ENCODE measurements at regions not wholly inside any gene's neighbourhood (a gene's known extent, or its start where the extent isn't known, plus 50 kb on each side); places are given as distances from the start of the nearest gene placed in this dataset.
"Not testable (repeated sequence)": the region's sequence is repeated elsewhere in the genome, so short reads cannot be mapped to it uniquely, and the experiment has no call there.

- no peak for TF ChIP-seq CTCF (IDR thresholded peaks at IDR 0.05; ENCODE audit: extremely low read depth, low read depth, low read length)
- Histone ChIP-seq H3K36me3 (ENCODE audit: insufficient read depth, low read length) (no peaks in the 10 kb centered on the region), H3K4me1 (ENCODE audit: insufficient read depth, low read length) (no peaks in the 10 kb centered on the region), H3K79me2 (ENCODE audit: insufficient read depth, low read length) (no peaks in the 10 kb centered on the region), H3K27ac (ENCODE audit: low read depth, low read length) (no peak overlapping the region), H3K4me2 (ENCODE audit: insufficient read depth, low read length) (no peak overlapping the region), H3K4me3 (ENCODE audit: insufficient read depth, low read length) (no peak overlapping the region), H4K20me1 (ENCODE audit: insufficient read depth, low read length) (no peaks in the 10 kb centered on the region), H3K27me3 (ENCODE audit: insufficient read depth, low read length) (no peaks in the 10 kb centered on the region), H2AFZ (ENCODE audit: low read length) (no peak overlapping the region), H3K9me3 (ENCODE audit: low read depth, low read length) (peaks cover 9% of the 10 kb centered on the region)
- DNase-seq (ENCODE audit: insufficient read length, low spot score, missing footprints), result no peak
Observed at GRCh38 chr6:125454351-125454750, 152.6 kb upstream of the HDDC2 start.

GRCh38 chr6:125458493-125458892 is 156.7 kb upstream of the HDDC2 start:
- H3K27me3 ChIP-seq (ENCODE audit: insufficient read depth, low read length); H3K27ac ChIP-seq (ENCODE audit: low read depth, low read length); H4K20me1 ChIP-seq (ENCODE audit: insufficient read depth, low read length); H3K79me2 ChIP-seq (ENCODE audit: insufficient read depth, low read length); DNase-seq (ENCODE audit: insufficient read length, low spot score, missing footprints); H3K4me2 ChIP-seq (ENCODE audit: insufficient read depth, low read length); H3K4me1 ChIP-seq (ENCODE audit: insufficient read depth, low read length); H3K9me3 ChIP-seq (ENCODE audit: low read depth, low read length); H3K4me3 ChIP-seq (ENCODE audit: insufficient read depth, low read length); H3K36me3 ChIP-seq (ENCODE audit: insufficient read depth, low read length); H2AFZ ChIP-seq (ENCODE audit: low read length): not testable (repeated sequence)

GRCh38 chr6:125465332-125465731 is 163.6 kb upstream of the HDDC2 start:
- H3K36me3 ChIP-seq (ENCODE audit: insufficient read depth, low read length); H3K27me3 ChIP-seq (ENCODE audit: insufficient read depth, low read length); H2AFZ ChIP-seq (ENCODE audit: low read length); DNase-seq (ENCODE audit: insufficient read length, low spot score, missing footprints); H3K4me3 ChIP-seq (ENCODE audit: insufficient read depth, low read length); H3K4me2 ChIP-seq (ENCODE audit: insufficient read depth, low read length); H4K20me1 ChIP-seq (ENCODE audit: insufficient read depth, low read length); H3K9me3 ChIP-seq (ENCODE audit: low read depth, low read length); H3K79me2 ChIP-seq (ENCODE audit: insufficient read depth, low read length); H3K4me1 ChIP-seq (ENCODE audit: insufficient read depth, low read length); H3K27ac ChIP-seq (ENCODE audit: low read depth, low read length): not testable (repeated sequence)

GRCh38 chr6:125469915-125470314 is 168.1 kb upstream of the HDDC2 start:
- no peak for TF ChIP-seq CTCF (IDR thresholded peaks at IDR 0.05; ENCODE audit: extremely low read depth, low read depth, low read length)
- Histone ChIP-seq H3K36me3 (ENCODE audit: insufficient read depth, low read length) (no peaks in the 10 kb centered on the region), H3K27ac (ENCODE audit: low read depth, low read length) (no peak overlapping the region), H4K20me1 (ENCODE audit: insufficient read depth, low read length) (no peaks in the 10 kb centered on the region), H3K4me3 (ENCODE audit: insufficient read depth, low read length) (no peak overlapping the region), H3K27me3 (ENCODE audit: insufficient read depth, low read length) (no peaks in the 10 kb centered on the region), H3K9me3 (ENCODE audit: low read depth, low read length) (no peaks in the 10 kb centered on the region), H3K4me2 (ENCODE audit: insufficient read depth, low read length) (no peak overlapping the region), H2AFZ (ENCODE audit: low read length) (no peak overlapping the region), H3K79me2 (ENCODE audit: insufficient read depth, low read length) (no peaks in the 10 kb centered on the region), H3K4me1 (ENCODE audit: insufficient read depth, low read length) (peaks cover 27% of the 10 kb centered on the region)
- no peak for DNase-seq (ENCODE audit: insufficient read length, low spot score, missing footprints)

GRCh38 chr6:125471667-125472066 is 169.9 kb upstream of the HDDC2 start:
- Histone ChIP-seq H3K4me2 (ENCODE audit: insufficient read depth, low read length) (no peak overlapping the region), H4K20me1 (ENCODE audit: insufficient read depth, low read length) (no peaks in the 10 kb centered on the region), H3K4me3 (ENCODE audit: insufficient read depth, low read length) (no peak overlapping the region), H3K79me2 (ENCODE audit: insufficient read depth, low read length) (no peaks in the 10 kb centered on the region), H2AFZ (ENCODE audit: low read length) (no peak overlapping the region), H3K27ac (ENCODE audit: low read depth, low read length) (no peak overlapping the region), H3K36me3 (ENCODE audit: insufficient read depth, low read length) (no peaks in the 10 kb centered on the region), H3K4me1 (ENCODE audit: insufficient read depth, low read length) (peaks cover 34% of the 10 kb centered on the region), H3K9me3 (ENCODE audit: low read depth, low read length) (no peaks in the 10 kb centered on the region), H3K27me3 (ENCODE audit: insufficient read depth, low read length) (no peaks in the 10 kb centered on the region)
- TF ChIP-seq CTCF (IDR thresholded peaks at IDR 0.05; ENCODE audit: extremely low read depth, low read depth, low read length), result no peak
- DNase-seq (ENCODE audit: insufficient read length, low spot score, missing footprints), result no peak
